CD4-positive, alpha-beta memory T cell (primary cell): ENCODE measurements at regions not wholly inside any gene's neighbourhood (a gene's known extent, or its start where the extent isn't known, plus 50 kb on each side); places are given as distances from the start of the nearest gene placed in this dataset.
A peak's percentile ranks its signal among the peaks of the same experiment; 100 is the strongest.

ENCODE experiments used
- CTCF ChIA-PET: fragments of 350-600 bp; sonication (Branson Sonifier 250); formaldehyde crosslinking; loops from one replicate; lab custom pipeline; 2021; ENCODE audit warnings: inconsistent platforms; ENCODE audit not compliant: partially characterized antibody; lab: Charles Lee
- POLR2A ChIA-PET: fragments of 350-600 bp; sonication (Branson Sonifier 250); formaldehyde crosslinking; loops from one replicate; lab custom pipeline; 2021; ENCODE audit not compliant: partially characterized antibody; lab: Charles Lee
- DNase-seq, 5 donors: peaks; one replicate each; pipeline versions ENCODE4 v3.0.0 to v3.0.0-alpha.2; 2020 to 2022; ENCODE audit warnings: mixed read lengths in 1 of 5
- H3K27ac ChIP-seq: one replicate; pipeline ENCODE4 v1.7.0; 2013; ENCODE audit warnings: low read depth, low read length
- H3K27me3 ChIP-seq: 2 replicates; pipeline ENCODE4 v1.7.0; 2013; ENCODE audit warnings: mild to moderate bottlenecking, low read length, moderate library complexity; ENCODE audit not compliant: insufficient read depth
- H3K36me3 ChIP-seq: 2 replicates; pipeline ENCODE4 v1.7.0; 2013; ENCODE audit warnings: mild to moderate bottlenecking, low read length, moderate library complexity; ENCODE audit not compliant: insufficient read depth
- H3K4me1 ChIP-seq: 2 replicates; pipeline ENCODE4 v1.7.0; 2013; ENCODE audit warnings: mild to moderate bottlenecking, low read length, moderate library complexity; ENCODE audit not compliant: insufficient read depth
- H3K4me3 ChIP-seq, 2 donors: one replicate each; pipeline ENCODE4 v1.7.0; 2013; ENCODE audit warnings: low read length in 2 of 2, mild to moderate bottlenecking in 1 of 2
- H3K9me3 ChIP-seq, 2 donors: one replicate each; pipeline ENCODE4 v1.7.0; 2013; ENCODE audit warnings: low read length in 2 of 2, control low read depth in 1 of 2; ENCODE audit not compliant: control insufficient read depth in 1 of 2
- H3K27ac Mint-ChIP-seq, 7 donors: one replicate each; pipeline ENCODE4 v1.8.0; 2020 to 2021; ENCODE audit warnings: mixed read lengths in 7 of 7, mild to moderate bottlenecking in 6 of 7, inconsistent platforms in 3 of 7, moderate library complexity in 3 of 7
- H3K27me3 Mint-ChIP-seq, 2 donors: one replicate each; pipeline ENCODE4 v1.8.0; 2020 to 2021; ENCODE audit warnings: mixed read lengths in 2 of 2
- H3K36me3 Mint-ChIP-seq, 2 donors: one replicate each; pipeline ENCODE4 v1.8.0; 2020 to 2021; ENCODE audit warnings: mixed read lengths in 2 of 2, inconsistent platforms in 1 of 2, mild to moderate bottlenecking in 1 of 2
- H3K4me1 Mint-ChIP-seq, 4 donors: one replicate each; pipeline ENCODE4 v1.8.0; 2020 to 2021; ENCODE audit warnings: mixed read lengths in 4 of 4, mild to moderate bottlenecking in 1 of 4
- H3K4me3 Mint-ChIP-seq, 8 donors: one replicate each; pipeline ENCODE4 v1.8.0; 2020 to 2021; ENCODE audit warnings: mixed read lengths in 8 of 8, mild to moderate bottlenecking in 7 of 8, moderate library complexity in 6 of 8, inconsistent platforms in 3 of 8
- H3K9me3 Mint-ChIP-seq, 8 donors: one replicate each; pipeline ENCODE4 v1.8.0; 2020 to 2021; ENCODE audit warnings: mixed read lengths in 8 of 8, mild to moderate bottlenecking in 5 of 8, inconsistent platforms in 3 of 8, moderate library complexity in 1 of 8
- intact Hi-C: fragments of 100-400 bp; cut with micrococcal nuclease; formaldehyde crosslinking; loops from one replicate; pipeline ENCODE4 v1.15.1; 2023

DNA sequence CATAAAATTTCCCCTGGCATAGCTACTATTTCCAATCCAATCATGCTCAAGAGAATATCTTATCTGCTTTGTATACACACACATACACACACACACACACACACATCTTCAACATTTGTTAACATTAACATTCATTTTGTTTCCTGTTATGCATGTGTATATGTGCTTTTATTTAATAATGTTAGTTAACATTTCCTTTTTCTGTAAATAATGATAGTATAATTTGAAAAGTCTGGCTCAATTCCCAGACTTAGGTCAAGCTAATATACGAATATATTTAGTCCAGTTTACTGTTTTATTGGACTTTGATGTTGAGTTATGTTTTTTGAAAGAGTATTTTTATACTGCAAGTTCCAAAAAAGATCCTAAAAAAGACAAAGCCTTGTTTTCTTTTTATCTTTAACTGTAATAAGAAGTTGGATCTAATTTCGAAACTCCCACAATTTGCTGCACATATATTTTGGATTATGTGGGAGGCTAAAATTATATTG, 1072.4 kb downstream of the EFNB2 start:
- H3K4me3 Mint-ChIP-seq: no peak overlapping the region
- no peaks in the 10 kb centered on the region for H3K4me1 Mint-ChIP-seq
- ChIA-PET CTCF (no interaction called here), POLR2A (no interaction called here)
- H3K36me3 ChIP-seq: no peaks in the 10 kb centered on the region
- no peak for DNase-seq
- H3K9me3 ChIP-seq: peaks cover 0 to 4% of the 10 kb centered on the region in 2 donors
- no peaks in the 10 kb centered on the region for H3K36me3 Mint-ChIP-seq
- H3K27ac ChIP-seq: no peak overlapping the region
- H3K27ac Mint-ChIP-seq: no peak overlapping the region
- H3K4me3 ChIP-seq: no peak overlapping the region
- H3K4me1 ChIP-seq: no peaks in the 10 kb centered on the region
- intact Hi-C loops: no loop called here
- H3K27me3 Mint-ChIP-seq: no peaks in the 10 kb centered on the region
- no peaks in the 10 kb centered on the region for H3K27me3 ChIP-seq
- peaks cover 0 to 4% (median 0%) of the 10 kb centered on the region in 8 donors for H3K9me3 Mint-ChIP-seq

DNA sequence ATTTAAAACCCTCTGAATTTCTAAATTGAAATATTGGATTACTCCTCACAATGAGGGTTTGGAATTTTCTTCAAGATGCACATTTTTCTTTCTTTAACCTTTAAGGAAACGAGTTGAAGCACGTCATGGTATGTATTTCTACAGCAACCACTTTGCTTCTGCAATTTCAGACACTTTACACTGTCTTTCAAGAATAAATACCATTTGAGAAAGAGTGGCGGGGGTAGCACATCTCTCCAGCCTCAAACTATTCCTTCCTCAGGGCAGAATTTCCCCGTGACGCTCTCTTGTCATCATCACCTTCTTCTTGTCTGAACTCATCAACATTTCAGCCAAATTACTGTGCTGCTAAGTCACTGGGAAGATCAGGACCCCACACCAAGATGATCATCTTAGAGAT, 1073.4 kb downstream of the EFNB2 start:
- Mint-ChIP-seq H3K27me3 (no peaks in the 10 kb centered on the region), H3K9me3 (peaks cover 0 to 6% (median 0%) of the 10 kb centered on the region in 8 donors), H3K4me1 (no peaks in the 10 kb centered on the region), H3K27ac (no peak overlapping the region), H3K4me3 (no peak overlapping the region), H3K36me3 (no peaks in the 10 kb centered on the region)
- no peaks in the 10 kb centered on the region for H3K36me3 ChIP-seq
- no peak overlapping the region for H3K27ac ChIP-seq
- H3K27me3 ChIP-seq: no peaks in the 10 kb centered on the region
- intact Hi-C loops: no loop called here
- H3K4me3 ChIP-seq: no peak overlapping the region
- no peaks in the 10 kb centered on the region for H3K4me1 ChIP-seq
- CTCF ChIA-PET: no interaction called here
- no peak for DNase-seq
- H3K9me3 ChIP-seq: peaks cover 0 to 4% of the 10 kb centered on the region in 2 donors
- POLR2A ChIA-PET: no interaction called here

DNA sequence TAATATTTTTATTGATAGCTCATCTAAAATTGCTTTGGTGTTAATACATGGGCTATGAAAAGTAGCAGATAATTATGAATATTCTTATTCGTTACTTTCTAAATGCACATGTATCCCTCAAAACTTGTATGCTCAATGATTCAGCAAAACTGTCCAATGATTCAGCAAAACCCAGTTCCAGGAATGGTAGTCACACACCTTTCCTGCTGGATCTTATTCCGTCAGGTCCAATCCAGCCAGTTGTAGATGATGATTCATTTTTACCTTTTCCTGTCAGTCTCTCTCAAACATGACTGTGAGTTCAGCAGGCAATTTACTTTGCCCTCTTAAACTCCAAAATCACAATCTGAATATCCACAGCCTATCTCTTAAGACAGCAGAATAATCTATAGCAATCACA, 1082.6 kb downstream of the EFNB2 start:
- no peaks in the 10 kb centered on the region for H3K4me1 ChIP-seq
- Mint-ChIP-seq H3K9me3 (peaks cover 0 to 2% (median 0%) of the 10 kb centered on the region in 8 donors), H3K27ac (no peak overlapping the region), H3K27me3 (no peaks in the 10 kb centered on the region), H3K4me3 (no peak overlapping the region), H3K36me3 (no peaks in the 10 kb centered on the region), H3K4me1 (no peaks in the 10 kb centered on the region)
- H3K9me3 ChIP-seq: no peaks in the 10 kb centered on the region
- ChIA-PET CTCF (no interaction called here), POLR2A (no interaction called here)
- DNase-seq: no peak
- H3K36me3 ChIP-seq: no peaks in the 10 kb centered on the region
- H3K27me3 ChIP-seq: no peaks in the 10 kb centered on the region
- no peak overlapping the region for H3K27ac ChIP-seq
- intact Hi-C loops: no loop called here
- no peak overlapping the region for H3K4me3 ChIP-seq

DNA sequence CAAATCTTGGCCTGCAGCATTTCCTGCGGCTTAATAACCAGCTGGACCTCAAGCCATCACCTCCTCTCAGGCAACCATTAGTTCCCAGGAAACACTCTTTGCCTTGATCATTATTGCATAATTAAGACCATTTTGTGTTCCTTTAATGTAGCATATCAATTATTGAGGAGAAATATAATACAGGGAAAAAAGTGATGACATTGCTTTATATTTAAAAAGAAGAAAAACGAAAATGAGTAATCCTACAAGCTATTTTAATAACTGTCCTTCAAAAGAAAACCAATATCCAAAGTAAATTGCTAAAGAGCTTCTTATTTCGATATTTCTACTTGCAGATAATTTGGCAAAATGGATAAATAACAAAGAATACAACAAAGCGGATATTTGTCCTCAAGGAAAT, 1084.7 kb downstream of the EFNB2 start:
- Mint-ChIP-seq H3K4me3 (no peak overlapping the region), H3K9me3 (peaks cover 0 to 2% (median 0%) of the 10 kb centered on the region in 8 donors), H3K27ac (no peak overlapping the region), H3K27me3 (no peaks in the 10 kb centered on the region), H3K36me3 (no peaks in the 10 kb centered on the region), H3K4me1 (peaks cover 0 to 4% (median under 1%) of the 10 kb centered on the region in 4 donors)
- no peaks in the 10 kb centered on the region for H3K36me3 ChIP-seq
- H3K4me1 ChIP-seq: no peaks in the 10 kb centered on the region
- H3K4me3 ChIP-seq: no peak overlapping the region
- no peak overlapping the region for H3K27ac ChIP-seq
- intact Hi-C loops: no loop called here
- CTCF ChIA-PET: no interaction called here
- no peaks in the 10 kb centered on the region for H3K9me3 ChIP-seq
- no peak for DNase-seq
- H3K27me3 ChIP-seq: no peaks in the 10 kb centered on the region
- POLR2A ChIA-PET: no interaction called here

DNA sequence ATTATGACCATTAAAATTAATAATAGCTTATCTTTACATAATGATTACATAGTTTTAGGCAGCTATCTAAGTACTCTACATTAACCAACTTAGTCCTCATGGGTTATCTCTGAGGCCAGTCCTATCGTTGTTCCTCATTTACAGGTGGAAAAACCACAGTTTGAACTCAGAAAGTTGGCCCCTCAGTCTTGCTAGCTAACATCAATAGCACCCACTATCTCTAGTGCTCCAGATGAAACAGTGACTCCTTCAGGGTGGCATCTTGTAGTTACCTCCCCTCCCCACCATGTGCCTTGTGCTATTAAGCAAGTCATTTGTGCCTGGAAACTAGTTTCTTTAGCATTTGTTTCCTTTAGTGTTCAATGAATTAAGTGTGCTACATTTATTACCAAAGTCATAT, 1086.7 kb downstream of the EFNB2 start:
- intact Hi-C loops: no loop called here
- Mint-ChIP-seq H3K9me3 (peaks cover 0 to 2% (median 0%) of the 10 kb centered on the region in 8 donors), H3K4me3 (no peak overlapping the region), H3K27ac (no peak overlapping the region), H3K36me3 (no peaks in the 10 kb centered on the region), H3K27me3 (no peaks in the 10 kb centered on the region), H3K4me1 (peaks cover 0 to 7% (median 2%) of the 10 kb centered on the region in 4 donors)
- CTCF ChIA-PET: no interaction called here
- Histone ChIP-seq H3K4me1 (no peaks in the 10 kb centered on the region), H3K27ac (no peak overlapping the region), H3K36me3 (no peaks in the 10 kb centered on the region), H3K27me3 (no peaks in the 10 kb centered on the region), H3K4me3 (no peak overlapping the region), H3K9me3 (no peaks in the 10 kb centered on the region)
- no peak for DNase-seq
- POLR2A ChIA-PET: no interaction called here

DNA sequence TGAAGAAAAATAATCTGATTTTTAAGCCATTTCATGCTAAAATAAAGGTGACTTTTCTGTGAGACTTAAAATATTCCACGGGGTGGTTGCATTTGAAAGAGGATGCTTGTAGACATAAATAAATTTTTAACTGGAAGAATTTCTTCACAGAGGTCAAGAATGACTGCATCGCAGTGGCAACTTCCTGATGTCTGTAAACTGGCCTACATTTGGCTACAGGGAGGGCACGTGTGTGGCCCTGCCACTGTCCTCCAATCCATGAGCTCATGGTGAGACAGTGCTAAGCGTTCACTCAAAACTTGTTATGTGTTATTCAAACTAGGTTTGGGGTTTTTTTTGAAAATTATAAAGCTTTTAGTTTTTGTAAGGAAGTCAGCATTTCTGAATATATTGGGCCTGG, 1089.3 kb downstream of the EFNB2 start:
- Histone ChIP-seq H3K27ac (no peak overlapping the region), H3K4me1 (no peaks in the 10 kb centered on the region), H3K27me3 (no peaks in the 10 kb centered on the region), H3K4me3 (no peak overlapping the region), H3K9me3 (no peaks in the 10 kb centered on the region), H3K36me3 (no peaks in the 10 kb centered on the region)
- peak overlapping the region in 2 of 8 donors; percentile 71 to 80 for H3K4me3 Mint-ChIP-seq
- no peak for DNase-seq
- peaks cover 0 to 2% (median 0%) of the 10 kb centered on the region in 8 donors for H3K9me3 Mint-ChIP-seq
- intact Hi-C loops: no loop called here
- H3K36me3 Mint-ChIP-seq: no peaks in the 10 kb centered on the region
- H3K27ac Mint-ChIP-seq: no peak overlapping the region
- POLR2A ChIA-PET: no interaction called here
- CTCF ChIA-PET: no interaction called here
- no peaks in the 10 kb centered on the region for H3K27me3 Mint-ChIP-seq
- H3K4me1 Mint-ChIP-seq: peaks cover 0 to 7% (median 2%) of the 10 kb centered on the region in 4 donors

DNA sequence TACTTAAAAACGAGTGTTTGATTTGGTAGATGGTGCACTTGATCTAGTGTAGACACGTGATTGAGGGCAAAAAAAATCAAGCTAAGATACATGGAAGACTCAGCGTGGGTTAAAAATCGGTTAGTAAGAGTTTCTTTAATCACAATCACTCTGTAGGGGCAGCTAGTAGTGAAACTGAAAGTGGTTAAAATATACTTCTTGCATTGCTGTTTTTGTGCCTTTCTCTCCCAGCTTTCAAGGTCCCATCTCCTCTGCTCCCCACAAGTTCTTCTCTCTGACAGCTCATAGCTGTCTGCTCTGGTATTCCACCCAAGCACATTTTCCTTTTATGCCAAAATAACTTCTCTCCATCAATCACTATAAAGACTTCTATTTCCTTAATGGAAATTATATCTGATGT, 1089.7 kb downstream of the EFNB2 start:
- intact Hi-C loops: no loop called here
- H3K36me3 ChIP-seq: no peaks in the 10 kb centered on the region
- H3K27ac ChIP-seq: no peak overlapping the region
- CTCF ChIA-PET: no interaction called here
- DNase-seq: no peak
- no peaks in the 10 kb centered on the region for H3K27me3 ChIP-seq
- no peaks in the 10 kb centered on the region for H3K27me3 Mint-ChIP-seq
- no peaks in the 10 kb centered on the region for H3K4me1 ChIP-seq
- no peak overlapping the region for H3K27ac Mint-ChIP-seq
- peak overlapping the region in 4 of 8 donors; percentile 10 to 80 (median 52) for H3K4me3 Mint-ChIP-seq
- H3K9me3 ChIP-seq: no peaks in the 10 kb centered on the region
- POLR2A ChIA-PET: no interaction called here
- H3K9me3 Mint-ChIP-seq: peaks cover 0 to 2% (median 0%) of the 10 kb centered on the region in 8 donors
- no peak overlapping the region for H3K4me3 ChIP-seq
- H3K36me3 Mint-ChIP-seq: no peaks in the 10 kb centered on the region
- H3K4me1 Mint-ChIP-seq: peaks cover 0 to 7% (median 2%) of the 10 kb centered on the region in 4 donors
